KMS-11 (cell line): ENCODE measurements at regions not wholly inside any gene's neighbourhood (a gene's known extent, or its start where the extent isn't known, plus 50 kb on each side); places are given as distances from the start of the nearest gene placed in this dataset.

Source experiments
- H2AFZ ChIP-seq: fragments of 200-600 bp; sonication (generic); 2 replicates; pipeline ENCODE4 v1.6.1; 2016; ENCODE audit warnings: antibody characterized with exemption, mixed run types, low read depth
- H3K27ac ChIP-seq: fragments of 200-600 bp; sonication (generic); 2 replicates; pipeline ENCODE4 v1.6.1; 2016; ENCODE audit warnings: mild to moderate bottlenecking, mixed run types
- H3K27me3 ChIP-seq: fragments of 200-600 bp; sonication (generic); 2 replicates; pipeline ENCODE4 v1.6.1; 2017; ENCODE audit warnings: mild to moderate bottlenecking, low read depth, mixed run types, moderate library complexity; ENCODE audit not compliant: insufficient read depth
- H3K36me3 ChIP-seq: fragments of 200-600 bp; sonication (generic); 2 replicates; pipeline ENCODE4 v1.6.1; 2017; ENCODE audit warnings: mild to moderate bottlenecking, mixed run types; ENCODE audit not compliant: insufficient read depth
- H3K4me1 ChIP-seq: fragments of 200-600 bp; sonication (generic); 2 replicates; pipeline ENCODE4 v1.6.1; 2016; ENCODE audit warnings: mild to moderate bottlenecking, low read depth, mixed run types; ENCODE audit not compliant: poor library complexity, severe bottlenecking
- H3K4me2 ChIP-seq: fragments of 200-600 bp; sonication (generic); 2 replicates; pipeline ENCODE4 v1.7.0; 2016; ENCODE audit warnings: mild to moderate bottlenecking, mixed run types
- H3K4me3 ChIP-seq: fragments of 200-600 bp; sonication (generic); IDR thresholded peaks from 2 replicates; pipeline ENCODE4 v1.6.1; 2017; ENCODE audit warnings: low read depth, low read length, mixed read lengths; ENCODE audit not compliant: insufficient read depth
- H3K79me2 ChIP-seq: fragments of 200-600 bp; sonication (generic); 2 replicates; pipeline ENCODE4 v1.6.1; 2016; ENCODE audit warnings: low read depth, mixed run types; ENCODE audit not compliant: insufficient read depth
- H3K9ac ChIP-seq: fragments of 200-600 bp; sonication (generic); 2 replicates; pipeline ENCODE4 v1.6.1; 2016; ENCODE audit warnings: mild to moderate bottlenecking, mixed run types
- H4K20me1 ChIP-seq: fragments of 200-600 bp; sonication (generic); 2 replicates; pipeline ENCODE4 v1.6.1; 2016; ENCODE audit warnings: mild to moderate bottlenecking, mixed run types; ENCODE audit not compliant: insufficient read depth
- TF ChIP-seq, protein P1 (sequence below): fragments of 200-600 bp; sonication (generic); conservative IDR thresholded peaks from 2 replicates; pipeline ENCODE4 v1.6.1; 2017; ENCODE audit warnings: low read depth, mild to moderate bottlenecking, antibody characterized with exemption, low read length, moderate library complexity, mixed read lengths

DNA sequence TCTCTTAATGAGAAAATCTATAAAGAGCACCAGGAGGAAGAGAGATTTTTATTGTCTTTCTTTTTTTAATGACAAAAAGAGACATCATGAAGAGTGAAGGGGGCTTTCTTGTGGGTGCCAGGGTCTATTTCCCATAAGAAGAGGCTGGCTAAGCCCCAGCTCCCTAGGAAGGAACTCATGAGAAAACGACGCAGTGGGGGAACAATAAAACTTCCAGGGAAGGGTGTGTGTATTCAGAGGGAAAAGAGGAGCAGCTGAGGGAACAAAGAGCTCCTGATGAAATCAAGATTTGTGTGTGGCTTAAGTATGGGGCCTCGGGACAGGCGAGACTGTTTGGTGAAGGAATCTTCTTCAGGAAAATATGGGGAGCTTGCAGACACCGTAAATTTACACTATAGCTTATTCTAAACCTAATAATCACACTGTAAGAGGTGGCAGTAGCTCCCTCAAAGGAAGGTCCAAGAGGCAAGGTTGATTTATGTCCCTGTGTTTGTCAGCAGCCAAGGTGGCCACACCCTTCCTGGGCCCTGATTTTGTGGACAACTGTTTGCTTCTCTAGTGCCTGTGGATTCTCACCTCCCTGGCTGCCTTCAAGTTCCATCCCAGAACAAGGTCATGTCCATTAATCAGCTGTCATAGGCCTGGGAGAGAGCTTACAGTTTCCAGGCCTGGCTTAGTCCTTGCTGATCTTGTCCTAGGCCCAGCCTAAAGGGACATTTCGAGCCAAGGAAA, 615.7 kb downstream of the INSC start:
- Histone ChIP-seq H4K20me1 (no peaks in the 10 kb centered on the region), H3K4me2 (no peak overlapping the region), H3K27me3 (no peaks in the 10 kb centered on the region), H3K4me3 (no peak overlapping the region), H3K36me3 (no peaks in the 10 kb centered on the region), H3K79me2 (no peaks in the 10 kb centered on the region), H3K9ac (no peak overlapping the region), H2AFZ (no peak overlapping the region), H3K4me1 (no peaks in the 10 kb centered on the region), H3K27ac (no peak overlapping the region)
- TF ChIP-seq, protein P1, sequence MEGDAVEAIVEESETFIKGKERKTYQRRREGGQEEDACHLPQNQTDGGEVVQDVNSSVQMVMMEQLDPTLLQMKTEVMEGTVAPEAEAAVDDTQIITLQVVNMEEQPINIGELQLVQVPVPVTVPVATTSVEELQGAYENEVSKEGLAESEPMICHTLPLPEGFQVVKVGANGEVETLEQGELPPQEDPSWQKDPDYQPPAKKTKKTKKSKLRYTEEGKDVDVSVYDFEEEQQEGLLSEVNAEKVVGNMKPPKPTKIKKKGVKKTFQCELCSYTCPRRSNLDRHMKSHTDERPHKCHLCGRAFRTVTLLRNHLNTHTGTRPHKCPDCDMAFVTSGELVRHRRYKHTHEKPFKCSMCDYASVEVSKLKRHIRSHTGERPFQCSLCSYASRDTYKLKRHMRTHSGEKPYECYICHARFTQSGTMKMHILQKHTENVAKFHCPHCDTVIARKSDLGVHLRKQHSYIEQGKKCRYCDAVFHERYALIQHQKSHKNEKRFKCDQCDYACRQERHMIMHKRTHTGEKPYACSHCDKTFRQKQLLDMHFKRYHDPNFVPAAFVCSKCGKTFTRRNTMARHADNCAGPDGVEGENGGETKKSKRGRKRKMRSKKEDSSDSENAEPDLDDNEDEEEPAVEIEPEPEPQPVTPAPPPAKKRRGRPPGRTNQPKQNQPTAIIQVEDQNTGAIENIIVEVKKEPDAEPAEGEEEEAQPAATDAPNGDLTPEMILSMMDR = no peak

DNA sequence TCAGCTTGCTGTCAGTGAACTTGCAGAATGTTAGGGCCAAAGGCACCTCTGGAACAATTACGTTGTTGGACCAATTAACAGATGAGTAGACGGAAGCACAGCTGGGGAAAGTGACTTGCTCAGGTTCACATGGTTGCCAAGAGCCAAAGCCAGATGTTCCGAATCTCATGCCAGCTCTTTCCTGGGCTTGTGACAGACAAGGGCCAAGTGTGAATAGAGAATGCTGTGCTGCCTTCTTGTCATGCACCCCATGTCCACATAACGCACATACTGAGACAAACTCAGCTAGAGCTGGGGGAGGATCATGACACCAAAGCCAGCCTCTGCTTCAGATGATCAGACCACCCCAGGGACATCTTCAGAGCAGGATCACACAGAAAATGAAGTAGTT, 616.3 kb downstream of the INSC start:
- H3K27ac ChIP-seq = no peak overlapping the region
- no peak overlapping the region for H2AFZ ChIP-seq
- H3K27me3 ChIP-seq = no peaks in the 10 kb centered on the region
- no peaks in the 10 kb centered on the region for H3K4me1 ChIP-seq
- TF ChIP-seq, protein P1 = no peak
- H3K36me3 ChIP-seq = no peaks in the 10 kb centered on the region
- H4K20me1 ChIP-seq = no peaks in the 10 kb centered on the region
- no peaks in the 10 kb centered on the region for H3K79me2 ChIP-seq
- no peak overlapping the region for H3K9ac ChIP-seq
- H3K4me2 ChIP-seq = no peak overlapping the region
- H3K4me3 ChIP-seq = no peak overlapping the region

- no peaks in the 10 kb centered on the region for H3K4me1 ChIP-seq
- no peak overlapping the region for H3K27ac ChIP-seq
- TF ChIP-seq, protein P1 = no peak
- no peaks in the 10 kb centered on the region for H3K79me2 ChIP-seq
- no peak overlapping the region for H3K4me2 ChIP-seq
- H4K20me1 ChIP-seq = no peaks in the 10 kb centered on the region
- H3K9ac ChIP-seq = no peak overlapping the region
- no peaks in the 10 kb centered on the region for H3K36me3 ChIP-seq
- no peak overlapping the region for H3K4me3 ChIP-seq
- H3K27me3 ChIP-seq = no peaks in the 10 kb centered on the region
- no peak overlapping the region for H2AFZ ChIP-seq
Measured at GRCh38 chr11:15735706-15736105, 620.6 kb downstream of the SOX6 start.

DNA sequence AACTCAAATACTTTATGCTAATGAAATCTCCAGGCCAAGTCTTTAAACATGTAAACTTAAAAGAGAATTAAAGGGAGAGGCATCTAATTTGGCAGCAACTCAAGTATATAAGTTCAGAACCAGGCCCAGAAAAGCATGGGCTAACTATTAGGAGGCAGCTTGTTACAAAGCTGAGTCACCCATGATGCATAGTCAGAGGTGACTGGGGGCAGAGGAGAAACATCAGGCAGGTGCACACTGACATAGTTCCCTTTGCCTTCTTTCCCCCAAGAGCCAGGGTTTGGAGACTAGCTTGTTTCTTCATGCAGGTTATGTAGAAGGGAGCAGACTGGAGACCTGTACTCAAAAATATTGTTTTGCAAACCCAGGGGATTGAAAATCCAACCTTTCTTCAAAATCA, 619.0 kb downstream of the SOX6 start:
- Histone ChIP-seq H2AFZ (no peak overlapping the region), H3K4me2 (no peak overlapping the region), H3K36me3 (no peaks in the 10 kb centered on the region), H3K9ac (no peak overlapping the region), H3K4me3 (no peak overlapping the region), H3K79me2 (no peaks in the 10 kb centered on the region), H3K27me3 (no peaks in the 10 kb centered on the region), H3K4me1 (no peaks in the 10 kb centered on the region), H3K27ac (no peak overlapping the region), H4K20me1 (no peaks in the 10 kb centered on the region)
- TF ChIP-seq, protein P1 = no peak
